Keratinocyte (primary cell): ENCODE measurements at regions not wholly inside any gene's neighbourhood (a gene's known extent, or its start where the extent isn't known, plus 50 kb on each side); places are given as distances from the start of the nearest gene placed in this dataset.

Experiments used
- CTCF ChIP-seq, 3 experiments: IDR thresholded peaks in 1 of 3; conservative IDR thresholded peaks in 1 of 3; optimal IDR thresholded peaks in 1 of 3; 2 replicates in 2 of 3; 3 replicates in 1 of 3; pipeline versions ENCODE3 to v1.5.1; 2011; ENCODE audit warnings: low read length in 3 of 3, mild to moderate bottlenecking in 3 of 3, moderate library complexity in 2 of 3, control low read depth in 1 of 3, inconsistent platforms in 1 of 3; ENCODE audit not compliant: insufficient read depth in 2 of 3; ENCODE audit errors: extremely low read depth in 1 of 3
- EZH2 ChIP-seq: IDR thresholded peaks from one replicate; pipeline ENCODE4 v1.6.1; 2012; ENCODE audit warnings: inconsistent platforms, mild to moderate bottlenecking, low read length, moderate library complexity

GRCh38 chr1:117694543-117694942, 88.7 kb downstream of the TENT5C start:
- no peak for TF ChIP-seq CTCF (optimal IDR thresholded peaks at IDR 0.05 in 1 of 3, IDR thresholded peaks at IDR 0.05 in 1 of 3, conservative IDR thresholded peaks at IDR 0.05 in 1 of 3; ENCODE audit: extremely low read depth in 1 of 3, insufficient read depth in 2 of 3, low read length in 3 of 3)
- TF ChIP-seq EZH2 = no peak
